COLO668 (cell line): ENCODE measurements at regions not wholly inside any gene's neighbourhood (a gene's known extent, or its start where the extent isn't known, plus 50 kb on each side); places are given as distances from the start of the nearest gene placed in this dataset.
"Not testable (repeated sequence)": the region's sequence is repeated elsewhere in the genome, so short reads cannot be mapped to it uniquely, and the experiment has no call there.

Experiments used
- DNase-seq: peaks from one replicate; lab custom pipeline; 2025; ENCODE audit not compliant: unreplicated experiment; lab: John Stamatoyannopoulos, UW

GRCh38 chr5:62243046-62243445, 63.0 kb upstream of the KIF2A start:
- not testable (repeated sequence) for DNase-seq

DNA sequence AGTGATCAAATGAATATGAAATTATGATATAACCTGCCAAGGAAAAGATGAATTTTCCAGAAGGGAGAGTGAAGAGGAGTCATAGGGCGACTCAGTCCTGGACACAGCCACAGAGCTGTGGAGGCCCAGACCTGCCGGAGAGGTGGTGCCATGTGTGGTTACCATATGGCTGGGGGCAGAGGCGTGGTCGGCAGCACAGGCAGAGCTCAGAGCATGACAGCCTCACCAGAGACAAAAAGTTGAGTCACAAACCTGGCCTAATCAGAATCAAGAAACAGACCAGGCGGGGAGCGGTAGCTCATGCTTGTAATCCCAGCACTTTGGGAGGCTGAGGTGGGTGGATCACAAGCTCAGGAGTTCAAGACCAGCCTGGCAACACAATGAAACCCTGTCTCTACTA, 57.8 kb upstream of the KIF2A start:
- DNase-seq, result not testable (repeated sequence)

- DNase-seq, result not testable (repeated sequence)
These were observed 55.9 kb upstream of the KIF2A start for GRCh38 chr5:62250085-62250484.

DNA sequence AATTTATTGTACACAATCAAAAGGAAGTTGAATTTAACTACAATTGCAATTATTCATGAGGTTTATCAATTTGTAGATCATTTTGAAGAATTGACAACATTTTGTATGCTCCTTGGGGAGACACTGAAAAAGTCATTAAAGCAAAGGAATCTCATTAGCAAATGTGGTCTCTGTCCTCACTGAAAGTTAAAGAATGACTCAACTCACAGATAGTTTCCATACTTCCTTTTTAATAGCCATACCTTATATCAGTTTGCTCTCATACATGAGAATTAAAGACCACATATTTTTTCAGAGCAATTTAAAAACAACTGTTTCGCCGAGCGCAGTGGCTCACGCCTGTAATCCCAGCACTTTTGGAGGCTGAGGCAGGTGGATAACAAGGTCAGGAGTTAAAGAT, 55.1 kb upstream of the KIF2A start:
- not testable (repeated sequence) for DNase-seq

- not testable (repeated sequence) for DNase-seq
These were observed 53.5 kb upstream of the KIF2A start for GRCh38 chr5:62252519-62252918.

DNA sequence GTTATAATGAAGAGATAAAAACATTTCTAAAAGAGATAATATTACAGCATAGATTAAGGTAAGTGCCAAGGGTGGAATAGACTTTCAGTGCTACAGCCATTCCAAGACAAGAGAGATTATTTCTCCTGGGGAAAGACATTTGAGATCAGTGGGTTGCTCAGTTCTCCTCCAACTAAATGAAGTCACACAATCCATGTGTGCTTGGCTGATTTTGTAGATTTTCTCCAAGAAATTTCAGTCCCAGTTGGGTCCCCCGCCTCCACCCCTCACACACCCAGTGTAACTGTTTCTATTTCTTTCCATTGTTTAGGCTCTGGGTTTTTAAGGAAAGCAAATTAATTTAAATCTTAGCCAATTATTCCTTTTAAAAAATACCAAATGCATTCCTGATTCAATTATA, 50.5 kb upstream of the KIF2A start:
- DNase-seq, result not testable (repeated sequence)

DNA sequence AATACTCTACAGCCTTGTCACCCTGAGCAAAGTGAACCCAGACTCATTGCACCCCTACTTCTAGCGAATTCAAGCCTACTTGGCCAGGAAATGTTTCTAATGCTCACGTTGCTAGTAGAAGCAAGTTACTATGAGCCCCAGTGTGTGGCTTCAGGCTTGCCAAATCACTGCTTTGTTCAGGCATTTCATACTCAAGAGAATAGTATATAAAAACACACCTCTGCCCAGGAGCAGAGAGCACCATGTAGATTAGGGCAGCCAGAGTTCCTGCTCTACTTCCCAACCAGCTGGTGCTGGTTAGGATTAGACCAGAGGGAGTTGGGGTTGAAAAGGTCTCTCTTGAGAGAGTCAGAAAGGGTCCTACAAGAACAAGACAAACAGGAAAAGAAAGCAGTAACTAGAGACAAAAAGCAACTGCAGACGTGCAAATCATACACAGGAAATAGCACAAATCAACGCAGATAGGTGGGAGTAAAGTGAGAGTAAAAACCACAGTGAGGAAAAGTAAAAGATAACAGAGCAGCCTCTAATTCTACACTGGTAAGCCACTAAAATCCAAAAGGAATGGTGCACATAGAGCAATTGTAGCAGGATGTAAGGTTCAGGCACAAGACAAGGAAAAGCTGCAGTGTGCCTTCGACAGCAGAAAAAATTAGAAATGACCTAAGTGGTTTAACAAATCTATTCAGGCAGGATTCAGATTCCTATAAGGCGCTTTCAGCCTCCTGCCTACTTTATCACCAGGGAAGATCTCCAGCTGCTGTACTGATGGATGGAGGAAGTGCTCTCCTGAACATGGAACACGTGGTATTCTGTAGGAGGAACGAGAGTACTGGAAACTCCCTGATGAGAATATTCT, 49.6 kb upstream of the KIF2A start:
- DNase-seq, result no peak
